Mucosa of descending colon (tissue), 3 donors: ENCODE measurements at regions not wholly inside any gene's neighbourhood (a gene's known extent, or its start where the extent isn't known, plus 50 kb on each side); places are given as distances from the start of the nearest gene placed in this dataset.

Experiments used
- ATAC-seq: fragments of 200-7000 bp; cut with Tn5 transposase; one replicate; pipeline ENCODE4 v1.9.1; 2020; ENCODE audit warnings: mild to moderate bottlenecking, moderate library complexity
- DNase-seq, 3 donors: peaks; one replicate each; pipeline ENCODE4 v3.0.0-alpha.2; 2020
- H3K36me3 ChIP-seq: fragments of 200-600 bp; one replicate; pipeline ENCODE4 v1.8.0; 2021; ENCODE audit warnings: low read depth, mild to moderate bottlenecking
- H3K4me1 ChIP-seq: fragments of 200-600 bp; one replicate; pipeline ENCODE4 v1.8.0; 2021; ENCODE audit warnings: low read depth, mild to moderate bottlenecking
- H3K4me3 ChIP-seq: fragments of 200-600 bp; one replicate; pipeline ENCODE4 v1.8.0; 2021; ENCODE audit warnings: mild to moderate bottlenecking
- H3K9me3 ChIP-seq: fragments of 200-600 bp; one replicate; pipeline ENCODE4 v1.8.0; 2021; ENCODE audit warnings: mild to moderate bottlenecking
- CTCF ChIP-seq: fragments of 200-600 bp; IDR thresholded peaks from one replicate; pipeline ENCODE4 v1.8.0; 2022; ENCODE audit warnings: antibody characterized with exemption, mild to moderate bottlenecking
- intact Hi-C, 2 donors: fragments of 100-400 bp; cut with DNase I in 1 of 2; cut with micrococcal nuclease in 1 of 2; formaldehyde crosslinking; loops; one replicate each; pipeline versions ENCODE4 v1.11.0 to v1.11.1; 2022; cut with DNase I, micrococcal nuclease
- donor health status: DM: no; HTN: no; CAD: no; lungs with moderate emphysema.
- donor health status: DM: no; HTN: no; CAD: no.
- donor health status: DM: no; HTN: yes; CAD: no.

GRCh38 chr6:127641905-127642304 is 64.9 kb downstream of the C6orf58 start:
- TF ChIP-seq CTCF = no peak
- Histone ChIP-seq H3K4me1 (no peaks in the 10 kb centered on the region), H3K9me3 (no peaks in the 10 kb centered on the region), H3K36me3 (no peaks in the 10 kb centered on the region), H3K4me3 (no peak overlapping the region)
- DNase-seq (peak in 1 of 3 donors; percentile 16), ATAC-seq (peak; percentile 43)
- intact Hi-C loops = no loop called here
